ENCODE measurements at regions not wholly inside any gene's neighbourhood (a gene's known extent, or its start where the extent isn't known, plus 50 kb on each side); places are given as distances from the start of the nearest gene placed in this dataset.

DNA sequence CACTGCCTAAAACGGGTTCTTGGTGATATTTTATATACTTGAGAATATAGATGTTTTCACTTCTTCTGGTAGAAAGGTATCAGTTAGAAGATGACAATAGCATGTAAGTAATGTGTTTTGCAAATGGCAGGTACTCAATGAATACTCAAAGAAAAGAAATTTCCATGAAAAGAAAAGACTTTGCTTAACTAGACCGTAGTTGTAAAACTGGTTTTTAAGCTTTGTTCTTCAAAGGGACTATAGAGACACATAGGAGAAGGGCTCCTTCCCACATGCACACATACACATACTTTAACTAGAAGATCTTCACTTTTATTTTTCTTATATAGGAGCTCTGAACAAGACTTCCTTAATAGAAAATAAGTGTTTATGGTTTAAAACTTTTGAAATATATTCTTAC is 215.3 kb upstream of the RND3 start:
- no peaks in the 10 kb centered on the region for H3K9me3 ChIP-seq
- no peaks in the 10 kb centered on the region for H3K36me3 ChIP-seq
- DNase-seq, result no peak
- no peak for TF ChIP-seq CTCF (IDR thresholded peaks at IDR 0.05)
- no peaks in the 10 kb centered on the region for H3K27me3 ChIP-seq (ENCODE audit: low read depth)
- no peak for ATAC-seq
- no peak overlapping the region for H3K27ac ChIP-seq
- H3K4me1 ChIP-seq, result no peaks in the 10 kb centered on the region
- intact Hi-C loops (cut with DNase I), result no loop called here
- no peak overlapping the region for H3K4me3 ChIP-seq

DNA sequence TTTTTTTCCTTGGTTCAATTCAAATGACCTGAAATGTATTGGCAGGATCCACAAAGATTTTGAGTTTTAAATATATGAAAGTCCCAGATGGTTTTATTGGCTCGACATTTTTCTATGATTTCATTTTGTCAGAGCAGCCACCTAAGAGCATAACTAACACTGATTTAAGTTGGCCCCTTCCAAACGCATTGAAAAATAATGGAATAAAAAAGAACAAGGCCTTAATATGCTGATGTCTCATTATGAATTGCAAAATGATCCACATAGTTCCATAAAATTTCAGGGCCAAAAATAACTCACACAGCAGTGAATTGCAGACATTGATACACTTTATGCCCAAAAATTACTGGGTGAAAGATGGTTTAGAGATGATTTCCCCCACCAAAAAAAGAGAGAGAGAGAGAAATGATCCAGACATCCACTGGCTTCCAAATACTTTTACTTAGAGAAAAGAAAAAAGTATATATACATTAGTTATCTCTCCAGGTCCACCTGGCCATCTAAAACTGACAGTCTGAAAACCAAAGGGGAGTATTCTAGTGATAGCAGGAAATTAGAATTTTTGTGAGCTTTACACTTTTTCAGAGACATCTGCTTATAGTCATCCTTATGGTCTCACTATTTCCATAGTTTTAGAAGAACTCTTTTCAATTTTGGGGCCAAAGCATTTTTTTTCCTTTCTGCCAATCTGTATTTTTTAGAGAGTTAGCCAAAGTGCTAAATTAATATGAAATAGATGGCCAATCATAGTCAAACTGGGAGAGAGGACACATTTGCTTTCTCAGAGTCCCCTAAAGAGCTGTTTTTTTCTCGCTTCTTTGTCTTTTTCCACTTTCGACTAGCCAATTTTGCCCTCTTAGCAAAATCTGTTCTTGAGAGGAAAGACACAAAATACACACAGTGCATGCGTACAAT is 213.5 kb upstream of the RND3 start:
- Histone ChIP-seq H3K36me3 (no peaks in the 10 kb centered on the region), H3K27ac (no peak overlapping the region), H3K27me3 (ENCODE audit: low read depth) (no peaks in the 10 kb centered on the region), H3K9me3 (no peaks in the 10 kb centered on the region), H3K4me1 (no peaks in the 10 kb centered on the region), H3K4me3 (no peak overlapping the region)
- no peak for TF ChIP-seq CTCF (IDR thresholded peaks at IDR 0.05)
- ATAC-seq (no peak), DNase-seq (no peak)
- intact Hi-C loops (cut with DNase I), result no loop called here

GRCh38 chr2:150699218-150699617 is 211.8 kb upstream of the RND3 start:
- Histone ChIP-seq H3K9me3 (no peaks in the 10 kb centered on the region), H3K27me3 (ENCODE audit: low read depth) (no peaks in the 10 kb centered on the region), H3K4me1 (no peaks in the 10 kb centered on the region), H3K36me3 (no peaks in the 10 kb centered on the region), H3K27ac (no peak overlapping the region), H3K4me3 (no peak overlapping the region)
- intact Hi-C loops (cut with DNase I), result no loop called here
- TF ChIP-seq CTCF (IDR thresholded peaks at IDR 0.05), result no peak
- ATAC-seq (no peak), DNase-seq (no peak)

- Histone ChIP-seq H3K4me3 (no peak overlapping the region), H3K36me3 (no peaks in the 10 kb centered on the region), H3K27me3 (ENCODE audit: low read depth) (no peaks in the 10 kb centered on the region), H3K4me1 (no peaks in the 10 kb centered on the region), H3K9me3 (no peaks in the 10 kb centered on the region), H3K27ac (no peak overlapping the region)
- TF ChIP-seq CTCF (IDR thresholded peaks at IDR 0.05), result no peak
- intact Hi-C loops (cut with DNase I), result no loop called here
- DNase-seq (no peak), ATAC-seq (no peak)
These were observed 210.7 kb upstream of the RND3 start for GRCh38 chr2:150698016-150698661.

GRCh38 chr2:150697596-150697995 is 210.1 kb upstream of the RND3 start:
- H3K4me1 ChIP-seq, result no peaks in the 10 kb centered on the region
- DNase-seq (no peak), ATAC-seq (no peak)
- no peaks in the 10 kb centered on the region for H3K36me3 ChIP-seq
- intact Hi-C loops (cut with DNase I), result no loop called here
- H3K4me3 ChIP-seq, result no peak overlapping the region
- H3K27me3 ChIP-seq (ENCODE audit: low read depth), result no peaks in the 10 kb centered on the region
- no peaks in the 10 kb centered on the region for H3K9me3 ChIP-seq
- no peak for TF ChIP-seq CTCF (IDR thresholded peaks at IDR 0.05)
- H3K27ac ChIP-seq, result no peak overlapping the region

All from lower lobe of right lung (tissue), 2 donors.